Neural crest cell (in vitro differentiated cells): ENCODE measurements at regions not wholly inside any gene's neighbourhood (a gene's known extent, or its start where the extent isn't known, plus 50 kb on each side); places are given as distances from the start of the nearest gene placed in this dataset.

Experiments used
- DNase-seq: peaks from one replicate; pipeline ENCODE4 v3.0.0; 2021; ENCODE audit warnings: low read depth, mixed read lengths, low spot score
- H3K27ac Mint-ChIP-seq: one replicate; pipeline ENCODE4 v1.8.0; 2021; ENCODE audit warnings: mild to moderate bottlenecking, mixed read lengths; ENCODE audit not compliant: unreplicated experiment
- H3K27me3 Mint-ChIP-seq: 2 replicates; pipeline ENCODE4 v1.8.0; 2021; ENCODE audit warnings: low read depth, mild to moderate bottlenecking, mixed read lengths
- H3K36me3 Mint-ChIP-seq: 2 replicates; pipeline ENCODE4 v1.8.0; 2021; ENCODE audit warnings: low read depth, mild to moderate bottlenecking, mixed read lengths
- H3K4me1 Mint-ChIP-seq: 2 replicates; pipeline ENCODE4 v1.8.0; 2021; ENCODE audit warnings: mixed read lengths
- H3K4me3 Mint-ChIP-seq: one replicate; pipeline ENCODE4 v1.8.0; 2021; ENCODE audit warnings: mild to moderate bottlenecking, mixed read lengths
- H3K9me3 Mint-ChIP-seq: 2 replicates; pipeline ENCODE4 v1.8.0; 2021; ENCODE audit warnings: mixed read lengths
- CTCF ChIP-seq: fragments of 200-600 bp; sonication (generic); conservative IDR thresholded peaks from 2 replicates; pipeline ENCODE4 v1.5.0; 2021; ENCODE audit warnings: antibody characterized with exemption, mild to moderate bottlenecking

- Mint-ChIP-seq H3K4me3 (no peak overlapping the region), H3K36me3 (no peaks in the 10 kb centered on the region), H3K27ac (no peak overlapping the region), H3K4me1 (no peaks in the 10 kb centered on the region), H3K9me3 (no peaks in the 10 kb centered on the region), H3K27me3 (peaks cover 25% of the 10 kb centered on the region)
- no peak for DNase-seq
- TF ChIP-seq CTCF, result no peak
These were observed 92.0 kb downstream of the FAM43A start for GRCh38 chr3:194777729-194778128.

- H3K36me3 Mint-ChIP-seq, result no peaks in the 10 kb centered on the region
These were observed 94.1 kb downstream of the FAM43A start for GRCh38 chr3:194779729-194780224.

DNA sequence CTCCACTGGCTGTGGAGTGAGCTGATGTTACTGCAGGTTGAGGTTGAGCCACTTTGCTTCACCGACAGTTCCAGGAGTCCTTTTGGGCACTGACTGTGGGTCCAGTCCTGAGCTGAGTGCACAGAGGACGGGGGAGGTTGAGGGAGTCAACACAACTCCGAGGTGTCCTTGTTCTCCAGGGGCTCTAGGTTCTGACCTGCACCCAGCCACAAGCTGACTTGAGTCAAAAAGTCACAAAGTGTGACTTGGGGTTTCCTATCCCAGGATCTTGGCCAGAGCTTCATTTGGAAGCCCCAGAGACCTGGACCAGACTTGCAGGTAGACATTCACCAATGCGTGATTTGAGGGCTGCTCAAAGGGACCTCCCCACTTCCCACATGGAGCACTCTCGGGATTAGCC lies 95.0 kb downstream of the FAM43A start:
- no peak for TF ChIP-seq CTCF
- Mint-ChIP-seq H3K27me3 (peaks cover 17% of the 10 kb centered on the region), H3K4me1 (no peaks in the 10 kb centered on the region), H3K27ac (no peak overlapping the region), H3K9me3 (no peaks in the 10 kb centered on the region), H3K36me3 (no peaks in the 10 kb centered on the region), H3K4me3 (no peak overlapping the region)
- DNase-seq, result no peak

More at GRCh38 chr3:194779729-194780224, 94.1 kb downstream of the FAM43A start:
- peaks cover 19% of the 10 kb centered on the region for H3K27me3 Mint-ChIP-seq
- H3K27ac Mint-ChIP-seq, result no peak overlapping the region
- no peak for DNase-seq
- H3K9me3 Mint-ChIP-seq, result no peaks in the 10 kb centered on the region
- H3K4me3 Mint-ChIP-seq, result no peak overlapping the region
- H3K4me1 Mint-ChIP-seq, result no peaks in the 10 kb centered on the region
- no peak for TF ChIP-seq CTCF

- H3K9me3 Mint-ChIP-seq, result no peaks in the 10 kb centered on the region
- no peak overlapping the region for H3K4me3 Mint-ChIP-seq
- H3K36me3 Mint-ChIP-seq, result no peaks in the 10 kb centered on the region
- peaks cover 11% of the 10 kb centered on the region for H3K27me3 Mint-ChIP-seq
- no peaks in the 10 kb centered on the region for H3K4me1 Mint-ChIP-seq
- H3K27ac Mint-ChIP-seq, result no peak overlapping the region
- TF ChIP-seq CTCF, result no peak
- DNase-seq, result no peak
These were observed 95.9 kb downstream of the FAM43A start for GRCh38 chr3:194781617-194782016.

GRCh38 chr3:194782698-194783404 lies 97.2 kb downstream of the FAM43A start:
- no peak for TF ChIP-seq CTCF
- Mint-ChIP-seq H3K9me3 (no peaks in the 10 kb centered on the region), H3K27me3 (peaks cover 3% of the 10 kb centered on the region), H3K36me3 (no peaks in the 10 kb centered on the region), H3K27ac (no peak overlapping the region), H3K4me3 (no peak overlapping the region), H3K4me1 (no peaks in the 10 kb centered on the region)
- DNase-seq, result no peak
